Mucosa of descending colon (tissue), 3 donors: ENCODE measurements at regions not wholly inside any gene's neighbourhood (a gene's known extent, or its start where the extent isn't known, plus 50 kb on each side); places are given as distances from the start of the nearest gene placed in this dataset.

Experiments used
- ATAC-seq: fragments of 200-7000 bp; cut with Tn5 transposase; one replicate; pipeline ENCODE4 v1.9.1; 2020; ENCODE audit warnings: mild to moderate bottlenecking, moderate library complexity
- DNase-seq, 3 donors: peaks; one replicate each; pipeline ENCODE4 v3.0.0-alpha.2; 2020
- H3K36me3 ChIP-seq: fragments of 200-600 bp; one replicate; pipeline ENCODE4 v1.8.0; 2021; ENCODE audit warnings: low read depth, mild to moderate bottlenecking
- H3K4me1 ChIP-seq: fragments of 200-600 bp; one replicate; pipeline ENCODE4 v1.8.0; 2021; ENCODE audit warnings: low read depth, mild to moderate bottlenecking
- H3K4me3 ChIP-seq: fragments of 200-600 bp; one replicate; pipeline ENCODE4 v1.8.0; 2021; ENCODE audit warnings: mild to moderate bottlenecking
- H3K9me3 ChIP-seq: fragments of 200-600 bp; one replicate; pipeline ENCODE4 v1.8.0; 2021; ENCODE audit warnings: mild to moderate bottlenecking
- CTCF ChIP-seq: fragments of 200-600 bp; IDR thresholded peaks from one replicate; pipeline ENCODE4 v1.8.0; 2022; ENCODE audit warnings: antibody characterized with exemption, mild to moderate bottlenecking
- intact Hi-C, 2 donors: fragments of 100-400 bp; cut with DNase I in 1 of 2; cut with micrococcal nuclease in 1 of 2; formaldehyde crosslinking; loops; one replicate each; pipeline versions ENCODE4 v1.11.0 to v1.11.1; 2022; cut with DNase I, micrococcal nuclease
- donor health status: DM: no; HTN: no; CAD: no; lungs with moderate emphysema.
- donor health status: DM: no; HTN: no; CAD: no.
- donor health status: DM: no; HTN: yes; CAD: no.

GRCh38 chr9:105064248-105065097, 136.5 kb upstream of the ABCA1 start:
- no peak for TF ChIP-seq CTCF
- ATAC-seq (peak; percentile 94), DNase-seq (peak; percentile 91 to 93 (median 92))
- Histone ChIP-seq H3K36me3 (no peaks in the 10 kb centered on the region), H3K4me3 (no peak overlapping the region), H3K9me3 (no peaks in the 10 kb centered on the region), H3K4me1 (peaks cover 23% of the 10 kb centered on the region)
- intact Hi-C loops: loop anchor here in 1 of 2 donors (10.0 kb wide), 1 partner anchor 200 kb away; no protein-coding TSS in a partner anchor

- Histone ChIP-seq H3K9me3 (no peaks in the 10 kb centered on the region), H3K36me3 (no peaks in the 10 kb centered on the region), H3K4me1 (peaks cover 23% of the 10 kb centered on the region), H3K4me3 (no peak overlapping the region)
- intact Hi-C loops: loop anchor here in 1 of 2 donors (10.0 kb wide), 1 partner anchor 201 kb away; no protein-coding TSS in a partner anchor
- TF ChIP-seq CTCF: no peak
- ATAC-seq (peak; percentile 77), DNase-seq (peak in 2 of 3 donors; percentile 45)
Observed at GRCh38 chr9:105065098-105066088, 137.4 kb upstream of the ABCA1 start.

- no peak overlapping the region for H3K4me3 ChIP-seq
- H3K4me1 ChIP-seq: peaks cover 23% of the 10 kb centered on the region
- ATAC-seq (no peak), DNase-seq (peak in 1 of 3 donors; percentile 24)
- intact Hi-C loops: loop anchor here in 1 of 2 donors (10.0 kb wide), 1 partner anchor 202 kb away; no protein-coding TSS in a partner anchor
- no peak for TF ChIP-seq CTCF
- H3K36me3 ChIP-seq: no peaks in the 10 kb centered on the region
- H3K9me3 ChIP-seq: no peaks in the 10 kb centered on the region
Observed at GRCh38 chr9:105066275-105066865, 138.4 kb upstream of the ABCA1 start.

- no peaks in the 10 kb centered on the region for H3K36me3 ChIP-seq
Observed at GRCh38 chr9:105067895-105068580, 140.1 kb upstream of the ABCA1 start.

More at GRCh38 chr9:105067895-105068580, 140.1 kb upstream of the ABCA1 start:
- H3K4me3 ChIP-seq: no peak overlapping the region
- no peaks in the 10 kb centered on the region for H3K9me3 ChIP-seq
- ATAC-seq (no peak), DNase-seq (no peak)
- peaks cover 23% of the 10 kb centered on the region for H3K4me1 ChIP-seq
- intact Hi-C loops: loop anchor here in 1 of 2 donors (10.0 kb wide), 1 partner anchor 203 kb away; no protein-coding TSS in a partner anchor
- TF ChIP-seq CTCF: no peak
